ENCODE measurements at regions not wholly inside any gene's neighbourhood (a gene's known extent, or its start where the extent isn't known, plus 50 kb on each side); places are given as distances from the start of the nearest gene placed in this dataset.

DNA sequence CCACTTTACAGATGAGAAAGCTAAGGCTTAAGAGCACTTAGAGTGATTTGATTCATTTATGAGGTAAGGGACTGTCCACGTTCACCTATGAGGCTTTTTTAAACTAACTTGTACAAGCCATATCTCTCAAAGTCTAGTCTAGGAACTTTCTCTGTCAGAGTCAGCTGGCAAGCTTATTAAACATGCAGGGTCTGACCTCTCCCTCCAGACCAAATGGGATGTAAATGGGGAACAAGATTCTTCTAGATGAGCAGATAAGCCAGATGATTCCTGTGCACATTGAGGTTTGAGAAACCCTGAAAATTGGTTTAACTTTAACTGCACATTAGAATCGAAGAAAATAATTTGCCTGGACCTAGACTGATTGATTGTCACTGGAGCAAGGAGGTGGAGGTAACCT lies 160.0 kb upstream of the SPRY1 start:
- TF ChIP-seq, protein P1, sequence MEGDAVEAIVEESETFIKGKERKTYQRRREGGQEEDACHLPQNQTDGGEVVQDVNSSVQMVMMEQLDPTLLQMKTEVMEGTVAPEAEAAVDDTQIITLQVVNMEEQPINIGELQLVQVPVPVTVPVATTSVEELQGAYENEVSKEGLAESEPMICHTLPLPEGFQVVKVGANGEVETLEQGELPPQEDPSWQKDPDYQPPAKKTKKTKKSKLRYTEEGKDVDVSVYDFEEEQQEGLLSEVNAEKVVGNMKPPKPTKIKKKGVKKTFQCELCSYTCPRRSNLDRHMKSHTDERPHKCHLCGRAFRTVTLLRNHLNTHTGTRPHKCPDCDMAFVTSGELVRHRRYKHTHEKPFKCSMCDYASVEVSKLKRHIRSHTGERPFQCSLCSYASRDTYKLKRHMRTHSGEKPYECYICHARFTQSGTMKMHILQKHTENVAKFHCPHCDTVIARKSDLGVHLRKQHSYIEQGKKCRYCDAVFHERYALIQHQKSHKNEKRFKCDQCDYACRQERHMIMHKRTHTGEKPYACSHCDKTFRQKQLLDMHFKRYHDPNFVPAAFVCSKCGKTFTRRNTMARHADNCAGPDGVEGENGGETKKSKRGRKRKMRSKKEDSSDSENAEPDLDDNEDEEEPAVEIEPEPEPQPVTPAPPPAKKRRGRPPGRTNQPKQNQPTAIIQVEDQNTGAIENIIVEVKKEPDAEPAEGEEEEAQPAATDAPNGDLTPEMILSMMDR (IDR thresholded peaks at IDR 0.05; ENCODE audit: insufficient read depth, low read depth, low read length) = no peak
- no peak for TF ChIP-seq EZH2 (IDR thresholded peaks at IDR 0.05; ENCODE audit: insufficient read depth, low read length)

All from astrocyte (in vitro differentiated cells and primary cell).